HG03432 (cell line): ENCODE measurements at regions not wholly inside any gene's neighbourhood (a gene's known extent, or its start where the extent isn't known, plus 50 kb on each side); places are given as distances from the start of the nearest gene placed in this dataset.

ENCODE experiments used
- ATAC-seq: cut with Tn5 transposase; IDR thresholded peaks from one replicate; pipeline ENCODE4 v1.9.1; 2021; ENCODE audit warnings: mild to moderate bottlenecking, moderate library complexity; ENCODE audit not compliant: unreplicated experiment

DNA sequence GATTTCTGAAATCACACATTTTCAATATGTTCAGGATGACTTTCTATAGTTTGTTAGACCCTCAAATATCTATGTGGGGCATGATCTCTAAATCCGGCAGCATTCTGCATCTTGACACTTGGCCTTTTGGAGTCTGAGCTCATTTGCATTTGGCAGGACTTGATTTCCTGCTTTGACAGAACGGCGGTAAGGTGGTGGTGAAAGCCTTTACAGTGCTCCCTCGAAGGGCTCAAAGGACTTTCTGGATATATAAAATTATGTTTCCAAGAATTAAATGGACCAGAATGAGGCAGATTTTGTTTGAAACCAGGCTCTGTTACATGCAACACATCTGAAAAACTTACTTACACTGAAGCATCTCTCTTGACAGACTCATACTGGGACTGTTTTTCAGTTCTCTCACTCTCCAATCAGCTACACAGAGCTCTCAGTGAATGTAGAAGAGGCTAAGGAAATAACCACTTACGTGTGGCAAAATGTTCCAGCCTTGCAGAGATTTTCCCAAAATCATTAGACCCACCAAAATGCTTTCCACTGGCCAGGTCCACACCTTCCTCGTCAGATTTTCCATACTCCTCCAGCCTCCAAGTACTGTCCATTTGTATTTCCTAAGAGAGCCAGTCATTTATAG lies 207.2 kb downstream of the SPRY2 start:
- peak; percentile 74 for ATAC-seq

GRCh38 chr13:80132741-80133601 lies 208.0 kb downstream of the SPRY2 start:
- peak; percentile 51 for ATAC-seq

DNA sequence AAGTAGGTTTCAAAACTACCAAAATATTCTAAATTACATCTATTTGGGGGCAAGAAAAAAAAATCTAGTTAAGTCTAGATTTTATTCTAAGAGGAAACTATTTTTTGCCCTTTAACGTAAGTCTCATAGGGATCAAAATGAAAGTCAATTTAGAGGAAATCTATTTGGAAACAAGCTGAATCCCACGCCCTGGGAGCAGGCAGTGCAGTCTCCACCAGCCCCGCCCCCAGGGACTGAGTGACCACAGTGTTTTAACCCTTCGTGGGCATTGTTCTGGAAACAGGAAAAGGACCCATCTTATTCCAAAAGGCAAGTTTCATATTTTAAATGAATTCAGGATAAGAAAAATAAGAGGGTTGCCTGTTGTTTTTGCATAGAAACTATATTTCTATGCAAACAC lies 209.7 kb downstream of the SPRY2 start:
- ATAC-seq: no peak

GRCh38 chr13:80126389-80127068 lies 214.4 kb downstream of the SPRY2 start:
- no peak for ATAC-seq

- no peak for ATAC-seq
Observed at GRCh38 chr13:80123945-80124344, 217.0 kb downstream of the SPRY2 start.

- peak; percentile 75 for ATAC-seq
Observed at GRCh38 chr13:80121038-80121437, 219.9 kb downstream of the SPRY2 start.

DNA sequence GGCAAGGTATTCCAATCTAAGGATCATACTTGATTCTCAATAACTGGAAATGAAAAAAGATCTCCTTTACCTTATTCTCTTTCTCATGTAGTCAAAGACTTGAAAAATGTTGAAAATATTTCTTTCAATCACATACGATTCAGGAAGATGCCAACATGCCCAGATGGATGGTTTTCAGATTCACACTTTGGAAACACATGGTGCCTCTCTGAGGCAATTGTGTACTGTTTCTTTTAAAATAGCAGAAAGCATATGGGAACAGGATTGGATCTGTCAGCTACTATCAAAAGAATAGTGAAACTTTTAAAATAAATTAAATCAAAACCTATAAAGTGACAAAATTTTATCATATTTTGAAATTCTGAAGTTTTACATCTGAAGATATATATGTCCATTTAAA lies 222.4 kb downstream of the SPRY2 start:
- no peak for ATAC-seq

GRCh38 chr13:80118099-80118498 lies 222.8 kb downstream of the SPRY2 start:
- ATAC-seq: no peak

GRCh38 chr13:80117515-80117914 lies 223.4 kb downstream of the SPRY2 start:
- no peak for ATAC-seq

- no peak for ATAC-seq
Observed at GRCh38 chr13:80116107-80116506, 224.8 kb downstream of the SPRY2 start.

DNA sequence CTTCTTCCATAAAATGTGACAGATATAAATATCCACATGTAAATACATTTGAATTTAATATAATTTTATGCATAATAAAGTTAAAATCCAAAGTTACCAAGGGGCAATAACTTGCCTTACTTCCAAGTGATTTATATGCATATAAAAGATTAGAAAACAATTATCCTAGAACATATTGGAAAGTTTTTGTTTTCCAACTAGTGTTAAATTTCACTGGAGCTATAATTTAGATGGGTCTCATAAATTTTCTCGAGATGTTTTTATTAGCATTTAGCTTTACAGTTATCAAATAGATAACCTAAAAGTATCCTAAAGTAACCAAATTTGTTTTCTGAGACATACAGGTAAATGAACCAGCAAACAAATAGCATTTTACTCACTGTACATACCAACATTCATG lies 225.3 kb downstream of the SPRY2 start:
- no peak for ATAC-seq

- no peak for ATAC-seq
Observed at GRCh38 chr13:80113714-80114454, 227.0 kb downstream of the SPRY2 start.

- no peak for ATAC-seq
Observed at GRCh38 chr13:80109303-80109702, 231.6 kb downstream of the SPRY2 start.

- no peak for ATAC-seq
Observed at GRCh38 chr13:80105350-80105749, 235.6 kb downstream of the SPRY2 start.

- ATAC-seq: no peak
Observed at GRCh38 chr13:80101040-80101439, 239.9 kb downstream of the SPRY2 start.

GRCh38 chr13:80100636-80101035 lies 240.3 kb downstream of the SPRY2 start:
- no peak for ATAC-seq

- ATAC-seq: no peak
Observed at GRCh38 chr13:80097561-80097960, 243.4 kb downstream of the SPRY2 start.

- no peak for ATAC-seq
Observed at GRCh38 chr13:80096383-80096782, 244.5 kb downstream of the SPRY2 start.

DNA sequence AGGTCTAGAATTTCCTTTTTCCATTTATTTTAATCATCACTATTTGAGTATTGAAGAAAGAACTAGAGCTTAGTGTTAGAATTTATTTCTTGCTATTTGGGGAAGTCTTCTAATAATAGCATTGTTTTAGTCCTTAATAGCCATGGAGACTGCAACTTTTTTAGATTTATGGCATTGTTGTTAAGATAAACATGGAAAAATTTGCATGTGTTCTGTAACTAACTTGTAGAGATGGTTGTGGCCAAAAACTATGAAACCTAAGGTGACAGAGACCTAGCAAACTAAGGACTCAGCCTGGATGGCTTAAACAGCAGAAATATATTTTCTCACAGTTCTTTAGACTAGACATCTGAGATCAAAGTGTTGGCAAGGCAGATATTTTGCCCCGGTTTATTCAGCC lies 246.4 kb downstream of the SPRY2 start:
- ATAC-seq: no peak

DNA sequence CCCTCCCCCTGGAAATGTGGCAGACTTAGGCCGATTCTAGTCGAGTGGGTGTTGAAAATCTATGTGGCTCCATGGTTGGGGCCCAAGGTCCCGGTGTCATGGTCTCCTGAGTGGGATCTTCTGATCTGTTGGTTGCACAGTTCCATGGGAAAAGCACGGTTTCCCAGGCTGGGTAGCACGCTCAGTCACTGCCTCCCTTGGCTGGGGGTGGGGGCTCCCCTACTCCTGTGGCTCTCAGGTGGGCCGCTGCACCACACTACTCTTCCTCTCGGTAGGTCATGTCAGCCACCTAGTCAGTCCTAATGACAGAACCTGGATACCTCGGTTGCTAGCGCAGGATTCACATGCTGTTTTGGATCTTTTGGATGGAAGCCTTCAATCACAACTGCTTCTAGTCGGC lies 247.0 kb downstream of the SPRY2 start:
- no peak for ATAC-seq

- no peak for ATAC-seq
Observed at GRCh38 chr13:80086304-80086721, 254.6 kb downstream of the SPRY2 start.
